Activated CD4-positive, CD25-positive, alpha-beta regulatory T cell (primary cell): ENCODE measurements at regions not wholly inside any gene's neighbourhood (a gene's known extent, or its start where the extent isn't known, plus 50 kb on each side); places are given as distances from the start of the nearest gene placed in this dataset.
"Not testable (repeated sequence)": the region's sequence is repeated elsewhere in the genome, so short reads cannot be mapped to it uniquely, and the experiment has no call there.

Source experiments
- DNase-seq, 4 experiments: peaks; one replicate each; lab custom pipeline; 2025; lab: John Stamatoyannopoulos, UW

DNA sequence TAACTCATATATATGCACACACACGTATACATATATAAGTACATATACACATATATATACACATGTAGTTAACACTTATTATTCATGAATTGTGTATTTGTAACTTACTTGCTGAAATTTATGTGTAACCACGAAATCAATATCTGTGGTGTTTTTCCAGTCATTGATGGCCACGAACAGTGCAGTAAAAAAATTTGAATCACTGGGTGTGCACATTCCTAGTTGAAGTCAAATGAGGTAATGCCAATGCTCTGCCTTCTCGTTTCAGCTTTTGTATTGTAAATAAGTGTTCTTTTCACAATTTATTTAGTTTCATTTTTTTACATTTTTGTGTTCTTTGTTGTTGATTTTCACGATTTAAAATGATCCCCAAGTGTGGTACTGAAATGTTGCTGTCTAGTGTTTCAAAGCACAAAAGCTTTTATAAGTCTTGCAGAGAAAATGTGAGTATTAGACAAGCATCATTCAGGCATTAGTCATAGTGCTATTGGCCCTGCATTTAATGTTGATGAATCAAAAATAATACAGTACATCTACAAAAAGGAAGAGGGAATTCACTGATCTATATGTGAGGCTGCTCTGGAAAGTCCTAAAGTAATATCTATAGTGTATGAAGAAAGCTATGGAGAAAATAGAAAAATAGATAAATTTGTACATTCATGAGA, 419.0 kb downstream of the DSC3 start:
- DNase-seq = no peak

DNA sequence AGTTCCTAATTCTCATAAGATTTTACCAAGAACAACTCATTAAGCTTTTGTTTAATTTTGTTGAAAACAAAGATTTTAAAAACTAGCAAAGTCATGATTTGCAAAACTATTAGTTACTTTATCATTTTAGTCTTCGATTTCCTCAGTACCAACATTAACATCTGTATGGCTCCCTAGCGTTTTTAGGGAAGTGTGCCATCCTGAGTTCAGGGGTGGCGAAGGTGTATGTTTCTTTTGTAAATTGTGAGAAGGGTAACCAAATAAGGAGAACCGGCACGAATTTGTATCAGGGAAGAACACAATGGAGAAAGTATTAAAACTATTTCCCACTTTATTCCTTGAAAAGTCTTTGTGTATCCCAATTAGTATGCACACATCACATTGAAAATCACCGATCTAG, 419.9 kb downstream of the DSC3 start:
- DNase-seq = no peak

DNA sequence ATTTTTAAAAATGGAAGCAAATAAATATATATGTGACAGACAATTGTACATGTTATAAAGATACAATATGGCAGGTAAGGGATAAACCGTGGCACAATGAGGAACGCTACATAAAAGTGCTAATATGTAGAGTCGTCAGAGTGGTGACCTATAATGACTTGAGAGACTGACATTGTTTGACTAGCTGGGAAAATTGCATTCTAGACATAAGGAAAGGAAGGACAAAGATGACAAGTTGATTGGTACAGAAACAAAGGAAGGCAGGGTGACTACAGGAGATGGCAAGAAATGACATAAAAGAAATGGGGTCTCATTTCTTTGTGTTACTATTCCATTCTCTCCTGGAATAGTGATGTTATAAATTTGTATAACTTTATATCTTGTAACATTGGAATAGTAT, 420.4 kb downstream of the DSC3 start:
- DNase-seq = no peak

DNA sequence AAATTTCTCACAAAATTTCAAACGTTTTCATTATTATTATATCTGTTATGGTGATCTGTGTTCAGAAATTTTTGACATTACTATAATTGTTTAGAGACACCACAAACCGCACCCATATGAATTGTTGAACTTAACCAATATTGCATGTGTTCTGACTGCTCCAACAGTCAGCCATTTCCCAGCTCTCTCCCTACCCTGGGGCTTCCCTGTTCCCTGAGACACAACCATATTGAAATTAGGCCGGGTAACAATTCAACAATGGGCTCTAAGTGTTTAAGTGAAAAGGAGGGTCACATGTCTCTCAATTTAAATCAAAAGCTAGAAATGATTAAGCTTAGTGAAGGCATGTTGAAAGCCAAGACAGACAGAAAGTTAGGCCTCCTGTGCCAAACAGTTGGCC, 424.0 kb downstream of the DSC3 start:
- no peak for DNase-seq

DNA sequence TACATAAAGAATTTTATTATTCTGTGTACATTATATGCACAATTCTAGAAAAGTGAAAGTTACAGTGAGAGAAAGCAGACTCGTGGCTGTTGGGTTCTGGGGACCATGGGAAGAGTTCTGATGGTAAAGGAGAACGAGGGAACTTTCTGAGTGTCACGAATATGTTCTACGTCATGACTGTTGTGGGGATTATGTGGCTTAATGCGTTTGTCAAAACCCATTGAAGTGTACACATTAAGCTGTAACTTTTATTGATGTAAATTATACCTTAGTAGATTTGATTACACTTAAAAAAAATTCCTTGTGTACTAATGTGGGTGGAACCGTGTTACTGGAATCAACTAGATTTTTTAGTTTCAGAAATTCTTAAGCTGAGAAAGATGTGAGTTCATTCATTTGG, 426.1 kb downstream of the DSC3 start:
- no peak for DNase-seq

DNA sequence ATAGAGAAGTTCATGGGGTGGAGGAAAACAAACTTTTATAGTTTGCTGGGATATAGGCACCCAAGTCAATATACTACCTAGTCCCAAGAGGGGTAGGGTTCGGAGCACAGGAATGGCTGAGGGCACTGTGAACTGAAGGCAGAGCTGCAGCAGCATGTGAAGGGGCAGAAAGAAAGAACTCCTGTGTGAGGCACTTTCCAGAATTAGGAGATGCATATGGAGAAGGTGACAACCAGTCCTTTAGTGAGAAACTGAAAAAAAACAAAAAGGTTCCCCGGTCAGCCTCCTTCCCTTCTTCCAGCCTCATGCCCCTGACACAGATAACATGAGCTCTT, 429.1 kb downstream of the DSC3 start:
- DNase-seq = no peak

DNA sequence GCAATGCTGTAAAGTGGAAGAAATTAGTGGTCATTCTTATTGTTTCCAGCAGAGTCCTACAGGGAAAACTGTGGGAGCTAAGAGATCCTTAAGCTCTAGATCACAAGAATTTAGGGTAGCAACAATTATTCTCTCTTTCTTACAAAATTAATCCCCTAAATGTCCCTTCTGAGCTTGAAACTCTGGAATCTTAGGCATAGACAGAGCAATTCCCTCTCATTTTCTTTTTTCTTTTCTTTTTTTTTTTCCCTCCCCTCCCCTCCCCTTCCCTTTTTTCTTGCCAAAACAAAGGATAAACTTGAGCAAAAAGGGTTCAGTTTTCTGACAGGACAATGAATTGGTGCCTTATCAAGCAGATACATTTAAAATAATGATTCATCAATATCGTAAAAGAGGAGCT, 441.0 kb downstream of the DSC3 start:
- DNase-seq = no peak

DNA sequence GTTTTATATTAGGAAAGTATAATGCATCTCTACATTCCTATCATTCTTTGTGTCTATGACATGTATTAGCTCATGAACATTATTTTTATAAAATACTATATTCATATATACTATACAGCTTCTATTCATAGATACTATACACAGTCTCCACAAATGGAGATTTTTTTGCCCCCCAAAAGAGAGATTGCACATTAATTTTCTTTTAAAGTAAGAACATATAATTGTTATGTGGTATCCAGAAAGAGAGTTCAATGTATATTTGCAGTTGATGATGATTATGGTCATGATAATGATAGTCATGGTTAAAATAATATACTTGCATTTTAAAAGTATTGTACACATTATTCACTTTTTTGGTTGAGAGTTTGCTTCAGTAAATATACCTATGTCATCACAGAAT, 445.3 kb downstream of the DSC3 start:
- no peak for DNase-seq

DNA sequence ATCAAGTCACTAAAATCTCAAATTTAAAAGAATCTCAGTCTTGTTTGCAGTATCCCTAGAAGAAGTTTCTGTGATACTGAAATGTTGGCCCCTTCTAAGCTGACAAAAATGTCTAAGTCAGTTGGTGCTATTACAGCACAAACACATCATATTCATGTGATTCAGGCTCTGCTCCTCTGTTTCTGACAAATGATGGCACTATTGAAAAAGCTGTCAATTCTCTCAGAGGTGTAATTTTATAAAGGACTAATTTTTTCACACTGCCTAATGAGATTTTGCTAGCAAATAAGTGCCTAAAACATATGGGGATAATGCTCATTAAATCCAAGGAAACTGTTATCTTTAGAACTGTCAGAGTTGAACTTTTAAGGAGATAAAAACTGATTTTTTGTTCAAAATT, 445.9 kb downstream of the DSC3 start:
- DNase-seq = no peak

DNA sequence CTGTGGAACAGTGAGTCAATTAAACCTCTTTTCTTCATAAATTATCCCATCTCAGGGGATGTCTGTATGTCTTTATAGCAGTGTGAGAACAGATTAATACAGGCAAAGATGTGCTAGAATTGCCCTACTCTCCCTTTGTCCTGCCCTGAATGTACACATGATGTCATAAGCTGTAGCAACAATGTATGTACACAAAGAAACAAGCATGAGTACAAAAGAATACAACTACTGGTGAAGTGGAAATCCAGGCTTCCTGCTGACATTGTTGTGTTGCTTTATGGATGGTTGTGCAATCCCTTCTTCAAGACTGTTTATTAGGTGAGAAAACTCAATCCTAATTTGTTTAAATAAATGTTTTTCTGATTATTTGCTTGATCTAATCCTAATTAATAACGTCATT, 446.6 kb downstream of the DSC3 start:
- DNase-seq = no peak

DNA sequence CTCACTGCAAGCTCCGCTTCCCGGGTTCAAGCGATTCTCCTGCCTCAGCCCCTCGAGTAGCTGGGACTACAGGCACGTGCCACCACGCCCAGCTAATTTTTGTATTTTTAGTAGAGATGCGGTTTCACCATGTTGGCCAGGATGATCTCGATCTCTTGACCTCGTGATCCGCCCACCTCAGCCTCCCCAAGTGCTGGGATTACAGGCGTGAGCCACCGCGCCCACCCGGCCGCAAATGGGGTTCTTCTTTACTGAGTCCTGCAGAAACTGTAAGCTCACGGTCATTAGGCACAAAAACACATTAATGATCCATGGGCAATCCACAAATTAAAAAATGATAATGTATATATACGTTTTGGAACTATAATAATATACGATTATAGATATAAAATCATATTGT, 447.6 kb downstream of the DSC3 start:
- DNase-seq = not testable (repeated sequence)

DNA sequence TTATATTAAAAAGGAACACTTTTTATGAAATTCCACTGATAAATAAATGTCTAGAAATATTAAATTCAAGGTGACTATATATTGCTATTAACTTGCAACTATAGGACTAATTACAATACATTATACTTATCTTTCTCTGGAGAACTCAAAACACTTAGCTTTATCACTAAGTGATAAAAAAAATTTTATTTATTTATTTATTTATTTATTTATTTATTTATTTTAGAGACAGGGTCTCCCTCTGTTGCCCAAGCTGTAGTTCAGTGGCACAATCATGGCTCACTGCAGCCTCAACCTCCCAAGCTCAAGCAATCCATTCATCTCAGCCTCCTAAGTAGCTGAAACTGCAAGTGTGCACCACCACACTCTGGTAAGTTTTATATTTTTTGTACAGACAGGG, 451.1 kb downstream of the DSC3 start:
- no peak for DNase-seq

DNA sequence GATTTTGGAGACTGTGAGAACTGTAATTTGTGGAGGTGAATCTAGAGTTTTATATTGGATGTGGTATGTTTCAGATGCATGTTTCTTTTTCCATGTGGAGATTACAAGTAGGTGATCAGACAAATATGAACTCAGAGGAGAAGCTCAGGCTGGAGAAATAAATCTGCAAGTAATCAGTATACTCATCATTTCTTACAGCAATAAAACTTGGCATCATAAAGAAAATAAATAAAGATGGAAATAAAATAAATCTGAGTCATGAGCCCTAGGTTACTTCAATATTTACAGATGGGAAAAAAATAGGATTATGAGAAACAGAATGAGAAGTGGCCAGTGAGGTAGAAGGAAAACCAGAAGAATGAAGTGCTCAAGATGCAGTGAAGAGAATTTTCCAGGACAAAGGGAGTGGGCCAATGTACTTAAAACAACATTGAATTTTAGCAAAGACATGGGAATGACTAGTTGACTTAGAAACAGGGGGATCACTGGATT, 453.8 kb downstream of the DSC3 start:
- DNase-seq = no peak

DNA sequence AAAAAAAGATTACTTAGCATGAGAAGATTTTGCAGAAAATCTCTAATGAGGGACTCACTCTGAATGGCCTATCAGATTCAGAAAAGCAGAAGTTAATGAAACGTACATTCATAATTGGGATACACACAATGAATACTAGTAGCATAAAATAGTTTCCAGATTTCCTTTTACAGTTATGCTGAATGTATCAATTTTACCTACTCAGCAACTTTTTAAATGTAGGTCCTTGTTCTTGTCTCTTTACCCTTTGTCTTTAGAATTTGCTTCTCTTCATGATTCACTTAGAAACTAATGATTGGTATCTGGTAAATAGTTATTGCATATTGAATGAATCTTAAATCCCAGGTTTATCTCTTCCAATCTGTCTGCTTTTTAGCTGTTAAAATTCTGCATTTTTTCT, 458.8 kb downstream of the DSC3 start:
- DNase-seq = no peak

DNA sequence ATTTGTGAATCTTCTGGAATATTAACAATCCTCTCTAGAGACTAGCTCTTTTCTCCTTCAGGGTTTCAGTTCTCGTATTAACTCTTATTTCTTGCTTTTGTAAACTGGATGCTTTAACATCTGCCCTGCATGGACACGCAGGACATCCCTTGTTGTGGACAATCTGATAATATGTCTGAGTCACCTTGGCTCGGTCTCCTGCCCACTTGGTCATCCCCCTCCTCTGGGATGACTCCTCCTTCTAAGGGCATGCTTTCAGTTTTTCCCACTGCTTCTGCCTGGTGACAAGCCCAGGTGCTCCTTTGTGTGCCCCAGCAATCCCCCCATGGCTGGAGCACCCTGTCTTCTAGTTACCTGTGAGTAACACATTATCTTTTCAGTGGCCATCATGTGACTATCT, 460.5 kb downstream of the DSC3 start:
- DNase-seq = no peak

DNA sequence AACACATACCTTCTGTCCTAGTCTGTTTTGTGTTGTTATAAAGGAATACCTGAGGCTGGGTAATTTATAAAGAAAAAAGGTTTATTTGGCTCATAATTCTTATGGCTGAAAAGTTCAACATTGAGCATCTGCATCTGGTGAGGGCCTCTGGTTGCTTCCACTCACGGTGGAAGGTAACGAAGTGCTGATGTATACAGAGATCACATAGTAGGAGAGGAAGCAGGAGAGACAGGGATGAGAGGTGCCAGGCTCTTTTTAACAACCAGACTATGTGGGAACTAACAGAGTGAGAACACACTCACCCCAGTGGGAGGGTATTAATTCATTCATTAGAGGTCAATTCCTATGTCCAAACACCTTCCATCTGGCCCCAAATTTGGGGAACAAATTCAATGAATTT, 463.8 kb downstream of the DSC3 start:
- no peak for DNase-seq

DNA sequence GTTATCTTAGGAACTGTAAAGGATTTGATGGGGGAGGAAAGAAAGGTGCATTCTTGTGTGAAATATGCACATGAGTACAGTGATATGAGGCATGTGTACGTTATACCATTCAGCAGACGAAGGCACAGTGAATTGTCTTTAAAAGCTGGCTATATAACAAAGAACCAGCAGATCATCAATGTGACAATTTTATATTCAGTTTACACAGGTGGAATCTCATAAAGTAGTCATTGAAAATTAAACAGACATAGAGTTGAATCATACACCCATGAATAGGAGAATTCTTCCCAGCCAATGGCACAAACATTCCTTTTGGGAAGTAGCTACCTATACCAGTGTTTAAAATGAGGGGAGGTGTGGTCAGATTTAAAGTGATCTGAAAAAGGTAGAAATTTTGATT, 470.3 kb downstream of the DSC3 start:
- DNase-seq = no peak

DNA sequence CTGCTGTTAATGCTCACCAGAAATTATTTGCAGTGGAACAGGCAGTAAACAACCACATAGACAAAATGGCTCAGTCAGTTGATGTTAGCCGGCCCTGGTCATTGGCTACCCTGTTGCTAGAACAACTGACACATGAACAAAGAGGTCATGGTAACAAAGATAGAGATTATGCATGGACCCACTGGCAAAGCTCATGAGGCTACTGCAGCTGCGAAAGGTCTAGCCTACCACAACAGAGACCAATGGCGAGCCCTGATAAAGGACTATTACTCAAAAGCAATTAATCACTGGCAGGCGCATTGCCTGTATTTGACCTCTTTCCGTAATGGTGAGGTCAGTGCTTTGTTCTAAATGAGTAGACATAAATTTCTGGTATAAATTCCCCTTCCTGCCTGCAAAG, 474.2 kb downstream of the DSC3 start:
- no peak for DNase-seq

DNA sequence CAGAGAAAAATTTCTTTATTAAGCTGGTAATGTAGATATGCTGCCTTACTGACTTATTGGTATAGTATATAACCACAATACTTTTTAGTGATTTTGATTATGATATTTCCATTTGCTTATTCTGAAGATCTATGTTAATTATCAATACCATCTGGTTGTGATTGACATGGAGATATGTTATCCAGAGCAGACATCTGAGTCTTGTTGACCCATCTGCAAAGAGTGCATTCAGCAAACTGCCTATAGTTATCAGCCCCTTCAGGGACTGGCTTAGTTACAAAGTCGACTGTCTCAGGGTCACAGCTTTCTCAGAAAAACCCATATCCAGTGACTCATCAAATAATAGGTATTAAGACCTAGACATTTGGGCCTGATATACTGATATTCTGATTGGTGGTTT, 475.7 kb downstream of the DSC3 start:
- no peak for DNase-seq

DNA sequence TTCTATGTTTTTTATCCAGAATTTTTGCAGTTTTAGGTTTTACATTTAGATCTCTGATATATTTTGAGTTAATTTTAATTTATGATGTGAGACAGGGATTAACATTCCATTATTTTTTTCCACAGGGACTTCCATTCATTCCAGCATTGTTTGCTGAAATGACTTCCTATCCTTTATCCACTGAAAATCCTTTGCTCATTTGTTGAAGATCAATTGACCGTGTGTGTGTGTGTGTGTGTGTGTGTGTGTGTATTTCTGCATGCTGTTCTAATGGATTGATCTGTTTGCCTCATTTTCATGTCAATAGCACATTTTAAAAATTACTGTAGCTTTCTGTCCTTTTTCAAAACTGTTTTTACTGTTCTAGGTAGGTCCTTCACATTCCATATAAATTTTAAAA, 480.3 kb downstream of the DSC3 start:
- DNase-seq = no peak

DNA sequence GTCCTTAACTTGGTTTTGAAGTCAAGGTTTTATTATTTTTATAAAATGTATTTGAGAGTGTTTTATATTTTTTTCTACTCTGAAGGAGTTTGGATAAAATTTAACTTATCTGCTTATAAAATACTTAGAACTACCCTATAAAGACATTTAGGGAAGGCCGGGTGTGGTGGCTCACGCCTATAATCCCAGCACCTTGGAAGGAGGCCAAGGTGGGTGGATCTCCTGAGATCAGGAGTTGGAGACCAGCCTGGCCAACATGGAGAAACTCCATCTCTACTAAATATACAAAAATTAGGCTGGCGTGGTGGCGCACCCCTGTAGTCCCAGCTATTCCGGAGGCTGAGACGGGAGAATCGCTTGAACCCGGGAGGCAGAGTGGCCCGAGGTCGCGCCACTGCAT, 486.4 kb downstream of the DSC3 start:
- no peak for DNase-seq

DNA sequence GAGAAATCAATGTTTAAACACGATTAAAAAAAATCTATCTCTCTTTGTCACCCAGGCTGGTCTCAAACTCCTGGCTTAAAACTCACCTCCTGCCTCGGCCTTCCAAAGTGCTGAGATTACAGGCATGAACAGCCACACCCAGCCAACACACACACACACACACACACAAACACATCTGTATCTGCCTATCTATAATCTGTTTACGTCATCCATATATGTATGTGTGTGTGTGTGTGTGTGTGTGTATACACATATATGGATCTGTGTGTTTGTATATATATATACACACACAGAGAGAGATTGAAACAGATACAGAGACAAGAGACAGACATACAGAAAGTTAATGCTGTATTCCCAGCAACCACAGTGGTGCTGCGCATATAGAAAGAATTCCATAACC, 497.1 kb downstream of the DSC3 start:
- DNase-seq = no peak

DNA sequence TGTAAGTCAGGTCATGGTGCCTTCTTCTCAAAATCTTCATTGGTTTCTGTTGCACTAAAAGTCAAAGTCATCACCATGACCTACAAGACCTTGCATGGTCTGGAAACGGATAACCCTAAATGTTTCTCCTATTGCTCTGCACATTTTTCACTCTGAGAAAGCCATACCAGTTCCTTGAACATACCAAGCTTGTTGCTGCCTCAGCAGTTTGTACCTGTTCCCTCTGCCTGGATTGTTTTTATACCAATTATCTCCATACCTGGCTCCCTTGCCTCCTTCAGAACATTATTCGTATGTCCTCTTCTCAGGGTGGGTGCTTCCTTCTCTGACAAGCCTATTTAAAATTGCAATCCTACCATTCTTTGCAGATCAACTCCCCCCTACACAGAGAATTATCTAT, 498.4 kb downstream of the DSC3 start:
- no peak for DNase-seq

DNA sequence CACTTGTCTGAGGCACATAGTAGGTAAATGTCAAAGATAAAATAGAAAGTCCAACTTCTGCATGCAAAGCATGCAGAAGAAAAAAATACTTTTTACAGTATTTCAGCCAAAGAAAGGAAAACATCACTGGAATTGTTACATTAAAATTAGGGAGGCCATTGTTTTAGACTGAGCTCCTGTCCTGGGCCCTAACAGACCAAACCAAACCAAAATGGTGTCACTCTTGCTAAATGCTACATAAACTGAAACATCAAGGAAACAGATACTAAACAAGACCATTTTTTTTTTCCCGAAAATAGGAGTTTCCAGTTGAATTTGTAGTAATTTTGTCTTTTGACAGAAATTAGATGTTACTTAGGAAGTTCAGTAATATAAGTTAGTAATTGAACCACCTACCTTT, 508.8 kb downstream of the DSC3 start:
- DNase-seq = no peak

DNA sequence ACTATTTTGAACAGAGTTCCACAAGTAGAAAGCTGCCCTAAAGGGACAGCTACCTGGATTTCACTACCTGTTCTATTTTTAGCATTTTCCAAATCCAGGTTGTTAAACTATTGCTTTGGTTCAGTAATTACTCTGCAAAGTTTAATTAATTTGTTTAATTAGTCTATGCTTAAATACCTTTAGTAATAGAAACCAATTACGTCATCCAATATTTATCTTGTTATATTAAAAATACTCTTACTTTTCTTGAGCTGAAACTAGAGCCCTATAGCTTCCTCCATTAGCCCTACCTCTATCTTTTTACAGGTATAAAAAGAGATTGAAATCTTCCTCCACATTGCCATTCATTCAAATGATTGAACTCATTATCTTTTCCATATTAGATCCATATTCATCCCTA, 514.6 kb downstream of the DSC3 start:
- DNase-seq = no peak
